Osteocyte (in vitro differentiated cells): ENCODE measurements at regions not wholly inside any gene's neighbourhood (a gene's known extent, or its start where the extent isn't known, plus 50 kb on each side); places are given as distances from the start of the nearest gene placed in this dataset.

ENCODE experiments used
- DNase-seq: peaks from one replicate; pipeline ENCODE4 v3.0.0; 2021; ENCODE audit warnings: mixed read lengths; ENCODE audit not compliant: unreplicated experiment; ENCODE audit errors: extremely low spot score
- H3K27ac Mint-ChIP-seq: one replicate; pipeline ENCODE4 v1.8.0; 2021; ENCODE audit warnings: mild to moderate bottlenecking, mixed read lengths; ENCODE audit not compliant: unreplicated experiment
- H3K27me3 Mint-ChIP-seq: one replicate; pipeline ENCODE4 v1.8.0; 2021; ENCODE audit warnings: mixed read lengths; ENCODE audit not compliant: unreplicated experiment
- H3K36me3 Mint-ChIP-seq: one replicate; pipeline ENCODE4 v1.8.0; 2021; ENCODE audit warnings: mixed read lengths; ENCODE audit not compliant: unreplicated experiment
- H3K4me1 Mint-ChIP-seq: one replicate; pipeline ENCODE4 v1.8.0; 2021; ENCODE audit warnings: mixed read lengths; ENCODE audit not compliant: unreplicated experiment
- H3K4me3 Mint-ChIP-seq: one replicate; pipeline ENCODE4 v1.8.0; 2021; ENCODE audit warnings: mild to moderate bottlenecking, moderate library complexity, mixed read lengths; ENCODE audit not compliant: unreplicated experiment
- H3K9me3 Mint-ChIP-seq: one replicate; pipeline ENCODE4 v1.8.0; 2021; ENCODE audit warnings: mixed read lengths; ENCODE audit not compliant: unreplicated experiment
- TF ChIP-seq, protein P1 (sequence below): fragments of 200-600 bp; sonication (generic); IDR thresholded peaks from 2 replicates; pipeline ENCODE4 v1.5.0; 2021; ENCODE audit warnings: antibody characterized with exemption, mild to moderate bottlenecking, moderate library complexity

- TF ChIP-seq, protein P1, sequence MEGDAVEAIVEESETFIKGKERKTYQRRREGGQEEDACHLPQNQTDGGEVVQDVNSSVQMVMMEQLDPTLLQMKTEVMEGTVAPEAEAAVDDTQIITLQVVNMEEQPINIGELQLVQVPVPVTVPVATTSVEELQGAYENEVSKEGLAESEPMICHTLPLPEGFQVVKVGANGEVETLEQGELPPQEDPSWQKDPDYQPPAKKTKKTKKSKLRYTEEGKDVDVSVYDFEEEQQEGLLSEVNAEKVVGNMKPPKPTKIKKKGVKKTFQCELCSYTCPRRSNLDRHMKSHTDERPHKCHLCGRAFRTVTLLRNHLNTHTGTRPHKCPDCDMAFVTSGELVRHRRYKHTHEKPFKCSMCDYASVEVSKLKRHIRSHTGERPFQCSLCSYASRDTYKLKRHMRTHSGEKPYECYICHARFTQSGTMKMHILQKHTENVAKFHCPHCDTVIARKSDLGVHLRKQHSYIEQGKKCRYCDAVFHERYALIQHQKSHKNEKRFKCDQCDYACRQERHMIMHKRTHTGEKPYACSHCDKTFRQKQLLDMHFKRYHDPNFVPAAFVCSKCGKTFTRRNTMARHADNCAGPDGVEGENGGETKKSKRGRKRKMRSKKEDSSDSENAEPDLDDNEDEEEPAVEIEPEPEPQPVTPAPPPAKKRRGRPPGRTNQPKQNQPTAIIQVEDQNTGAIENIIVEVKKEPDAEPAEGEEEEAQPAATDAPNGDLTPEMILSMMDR: no peak
- Mint-ChIP-seq H3K4me1 (no peaks in the 10 kb centered on the region), H3K27me3 (no peaks in the 10 kb centered on the region), H3K9me3 (no peaks in the 10 kb centered on the region), H3K4me3 (no peak overlapping the region), H3K27ac (no peak overlapping the region), H3K36me3 (no peaks in the 10 kb centered on the region)
- no peak for DNase-seq
These were observed 68.1 kb upstream of the GRXCR1 start for GRCh38 chr4:42824278-42824977.

GRCh38 chr4:42821230-42821629, 71.3 kb upstream of the GRXCR1 start:
- no peaks in the 10 kb centered on the region for H3K4me1 Mint-ChIP-seq
- DNase-seq: no peak
- H3K4me3 Mint-ChIP-seq: no peak overlapping the region
- H3K9me3 Mint-ChIP-seq: no peaks in the 10 kb centered on the region
- H3K36me3 Mint-ChIP-seq: no peaks in the 10 kb centered on the region
- TF ChIP-seq, protein P1: no peak
- no peak overlapping the region for H3K27ac Mint-ChIP-seq
- H3K27me3 Mint-ChIP-seq: no peaks in the 10 kb centered on the region

DNA sequence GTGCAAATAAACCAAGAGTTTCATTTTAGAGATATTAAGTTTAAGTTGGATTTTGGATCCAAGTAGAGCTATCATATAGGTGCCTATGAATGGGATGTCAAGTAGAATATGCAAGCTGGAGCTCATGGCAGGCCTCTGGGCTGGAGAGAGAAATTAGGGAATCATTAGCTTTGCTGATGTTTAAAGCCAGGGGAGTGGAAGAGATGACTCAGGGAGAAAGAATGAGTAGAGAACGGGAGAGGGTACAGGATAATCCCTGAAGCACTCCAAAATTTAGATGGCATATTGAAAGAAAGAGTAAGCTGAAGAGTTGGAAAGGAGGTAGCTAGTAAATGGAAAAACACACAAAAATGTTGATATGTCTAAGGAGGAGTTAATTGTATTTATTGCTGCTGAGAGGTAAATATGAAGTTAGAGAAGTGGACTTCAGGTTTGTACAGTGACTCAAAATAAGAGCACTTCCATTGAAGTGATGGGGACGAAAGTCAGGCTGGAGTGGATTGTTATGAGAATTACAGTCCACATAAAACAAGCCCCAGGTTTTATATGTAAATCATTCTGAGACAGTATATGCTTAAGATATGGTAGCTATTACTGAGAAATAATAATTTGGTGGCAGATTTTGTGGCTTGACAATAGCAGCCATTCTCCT, 72.5 kb upstream of the GRXCR1 start:
- H3K4me1 Mint-ChIP-seq: no peaks in the 10 kb centered on the region
- DNase-seq: no peak
- no peaks in the 10 kb centered on the region for H3K9me3 Mint-ChIP-seq
- H3K4me3 Mint-ChIP-seq: no peak overlapping the region
- TF ChIP-seq, protein P1: no peak
- no peaks in the 10 kb centered on the region for H3K36me3 Mint-ChIP-seq
- no peak overlapping the region for H3K27ac Mint-ChIP-seq
- H3K27me3 Mint-ChIP-seq: no peaks in the 10 kb centered on the region

- Mint-ChIP-seq H3K4me1 (no peaks in the 10 kb centered on the region), H3K36me3 (no peaks in the 10 kb centered on the region), H3K27me3 (no peaks in the 10 kb centered on the region), H3K27ac (no peak overlapping the region), H3K9me3 (no peaks in the 10 kb centered on the region), H3K4me3 (no peak overlapping the region)
- no peak for DNase-seq
- TF ChIP-seq, protein P1: no peak
These were observed 74.6 kb upstream of the GRXCR1 start for GRCh38 chr4:42817913-42818312.

- H3K9me3 Mint-ChIP-seq: no peaks in the 10 kb centered on the region
- no peak overlapping the region for H3K4me3 Mint-ChIP-seq
- no peak for DNase-seq
- TF ChIP-seq, protein P1: no peak
- no peaks in the 10 kb centered on the region for H3K4me1 Mint-ChIP-seq
- H3K36me3 Mint-ChIP-seq: no peaks in the 10 kb centered on the region
- no peaks in the 10 kb centered on the region for H3K27me3 Mint-ChIP-seq
- H3K27ac Mint-ChIP-seq: no peak overlapping the region
These were observed 75.6 kb upstream of the GRXCR1 start for GRCh38 chr4:42816880-42817400.
